Stimulated activated effector memory CD8-positive, alpha-beta T cell treated with anti-CD3 and anti-CD28 coated beads, Interleukin-12 subunit alpha, Interleukin-12 subunit beta, amount 100 ng/mL, for 72 hours (primary cell): ENCODE measurements at regions not wholly inside any gene's neighbourhood (a gene's known extent, or its start where the extent isn't known, plus 50 kb on each side); places are given as distances from the start of the nearest gene placed in this dataset.

ENCODE experiments used
- ATAC-seq: fragments of 150-1000 bp; cut with Tn5 transposase; 2 replicates; pipeline ENCODE4 v1.10.0; 2021
- DNase-seq, 2 donors: peaks; one replicate each; pipeline ENCODE4 v3.0.0; 2021 to 2022; ENCODE audit warnings: low spot score in 2 of 2
- H3K27ac Mint-ChIP-seq: one replicate; pipeline ENCODE4 v1.8.0; 2022; ENCODE audit warnings: mild to moderate bottlenecking, mixed read lengths
- H3K36me3 Mint-ChIP-seq: one replicate; pipeline ENCODE4 v1.8.0; 2022; ENCODE audit warnings: mild to moderate bottlenecking, mixed read lengths
- H3K4me1 Mint-ChIP-seq: one replicate; pipeline ENCODE4 v1.8.0; 2022; ENCODE audit warnings: mixed read lengths
- H3K4me3 Mint-ChIP-seq: one replicate; pipeline ENCODE4 v1.8.0; 2022; ENCODE audit warnings: mild to moderate bottlenecking, mixed read lengths
- H3K9me3 Mint-ChIP-seq: one replicate; pipeline ENCODE4 v1.8.0; 2022; ENCODE audit warnings: mixed read lengths

- Mint-ChIP-seq H3K36me3 (no peaks in the 10 kb centered on the region), H3K27ac (no peak overlapping the region), H3K4me3 (no peak overlapping the region), H3K4me1 (no peaks in the 10 kb centered on the region), H3K9me3 (no peaks in the 10 kb centered on the region)
- ATAC-seq, result no peak
- no peak for DNase-seq
Measured at GRCh38 chr13:73215823-73216222, 157.0 kb downstream of the KLF5 start.

DNA sequence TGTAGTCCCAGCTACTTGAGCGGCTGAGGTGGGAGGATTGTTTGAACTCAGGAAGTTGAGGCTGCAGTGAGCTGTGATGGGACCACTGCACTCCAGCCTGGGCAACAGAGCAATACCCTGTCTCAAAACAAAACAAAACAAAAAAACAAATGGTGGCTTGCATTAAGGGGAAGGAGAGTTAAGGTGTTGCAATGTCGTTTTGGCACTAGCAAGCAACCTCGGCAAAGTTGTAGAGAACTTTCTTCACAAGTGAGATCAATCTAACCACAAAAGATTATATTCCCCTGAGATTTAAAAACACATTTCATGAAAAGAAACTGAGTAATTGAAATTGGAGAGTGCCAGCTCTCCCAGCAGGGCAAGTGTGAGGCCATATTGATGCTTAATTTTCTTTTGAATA lies 153.7 kb downstream of the KLF5 start:
- Mint-ChIP-seq H3K36me3 (no peaks in the 10 kb centered on the region), H3K27ac (no peak overlapping the region), H3K4me3 (no peak overlapping the region), H3K9me3 (no peaks in the 10 kb centered on the region), H3K4me1 (no peaks in the 10 kb centered on the region)
- DNase-seq (no peak), ATAC-seq (no peak)

DNA sequence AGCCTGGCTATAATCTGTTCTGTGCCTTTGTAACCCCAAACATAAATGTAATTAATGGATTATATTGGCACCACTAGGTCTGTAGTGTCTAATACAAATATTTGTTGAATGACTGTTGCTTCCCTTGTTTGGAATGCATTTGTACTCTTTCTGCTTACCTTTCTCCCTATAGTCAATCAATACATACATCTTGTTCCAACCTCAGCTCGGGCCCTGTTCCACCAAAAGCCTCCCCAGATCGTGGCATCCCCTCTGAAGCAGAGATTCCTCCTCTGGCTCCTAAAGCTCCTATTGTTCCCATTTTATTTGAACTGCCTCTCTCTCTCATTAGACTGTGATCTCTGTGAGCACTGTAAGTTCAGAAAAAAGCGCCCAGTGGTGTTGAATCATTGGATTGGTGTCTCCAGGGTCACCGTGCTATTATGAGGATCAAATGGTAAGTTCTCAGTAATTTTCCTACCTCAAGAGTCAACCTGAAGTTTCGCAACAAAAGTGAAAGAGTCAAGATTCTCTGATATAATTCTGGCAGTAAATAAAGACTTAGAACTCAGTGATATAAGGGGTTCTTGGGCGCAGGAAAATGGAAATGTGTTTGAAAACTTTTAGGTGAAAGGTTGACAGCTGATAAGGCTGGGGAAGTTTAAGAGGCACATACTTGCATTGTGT lies 151.5 kb downstream of the KLF5 start:
- no peak for DNase-seq
- Mint-ChIP-seq H3K4me3 (no peak overlapping the region), H3K27ac (no peak overlapping the region), H3K4me1 (no peaks in the 10 kb centered on the region), H3K9me3 (no peaks in the 10 kb centered on the region), H3K36me3 (no peaks in the 10 kb centered on the region)
- no peak for ATAC-seq

- Mint-ChIP-seq H3K36me3 (no peaks in the 10 kb centered on the region), H3K27ac (no peak overlapping the region), H3K9me3 (no peaks in the 10 kb centered on the region), H3K4me3 (no peak overlapping the region), H3K4me1 (no peaks in the 10 kb centered on the region)
- ATAC-seq, result no peak
- DNase-seq, result no peak
Measured at GRCh38 chr13:73204952-73205351, 146.1 kb downstream of the KLF5 start.

DNA sequence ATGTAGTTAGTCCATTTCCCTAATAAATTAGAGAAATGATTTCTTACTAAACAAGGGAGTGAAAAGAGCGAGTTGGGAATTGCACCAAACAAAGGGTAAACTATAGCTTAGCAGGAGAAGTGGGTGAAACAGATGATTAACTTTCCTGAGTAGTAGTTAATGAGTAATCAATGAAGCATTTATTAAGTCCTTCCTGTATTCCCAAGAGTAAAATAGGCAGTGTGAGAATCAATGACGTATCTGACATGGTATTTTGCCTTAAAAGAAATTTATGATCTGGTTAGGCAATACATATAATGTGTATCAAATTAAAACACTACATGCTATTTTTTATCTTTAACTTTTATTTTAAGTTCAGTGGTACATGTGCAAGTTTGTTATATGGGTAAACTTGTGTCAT lies 142.8 kb downstream of the KLF5 start:
- no peaks in the 10 kb centered on the region for H3K36me3 Mint-ChIP-seq
- H3K27ac Mint-ChIP-seq, result no peak overlapping the region
- no peaks in the 10 kb centered on the region for H3K4me1 Mint-ChIP-seq
- no peaks in the 10 kb centered on the region for H3K9me3 Mint-ChIP-seq
- no peak overlapping the region for H3K4me3 Mint-ChIP-seq
- no peak for DNase-seq
- ATAC-seq, result no peak

DNA sequence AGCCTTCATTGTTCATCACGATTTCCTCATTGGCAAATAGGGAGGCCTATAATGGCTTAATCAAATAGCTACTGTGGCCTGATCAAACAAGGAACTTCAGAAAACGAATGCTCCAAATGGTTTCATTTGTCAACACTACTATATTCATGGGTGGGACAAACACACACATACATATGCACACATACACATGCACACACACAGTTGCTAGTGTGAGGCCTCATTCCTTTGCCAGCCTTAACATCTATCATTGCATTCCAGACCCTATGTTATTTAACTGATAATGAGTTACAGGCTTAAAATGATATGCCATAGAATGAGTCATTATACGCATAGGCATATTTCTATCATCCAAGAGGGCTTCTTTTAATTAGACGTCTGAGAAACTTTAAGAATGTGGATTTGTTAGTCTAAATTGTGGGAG lies 140.2 kb downstream of the KLF5 start:
- H3K9me3 Mint-ChIP-seq, result no peaks in the 10 kb centered on the region
- no peaks in the 10 kb centered on the region for H3K36me3 Mint-ChIP-seq
- H3K4me1 Mint-ChIP-seq, result no peaks in the 10 kb centered on the region
- no peak for ATAC-seq
- no peak overlapping the region for H3K27ac Mint-ChIP-seq
- DNase-seq, result no peak
- no peak overlapping the region for H3K4me3 Mint-ChIP-seq

DNA sequence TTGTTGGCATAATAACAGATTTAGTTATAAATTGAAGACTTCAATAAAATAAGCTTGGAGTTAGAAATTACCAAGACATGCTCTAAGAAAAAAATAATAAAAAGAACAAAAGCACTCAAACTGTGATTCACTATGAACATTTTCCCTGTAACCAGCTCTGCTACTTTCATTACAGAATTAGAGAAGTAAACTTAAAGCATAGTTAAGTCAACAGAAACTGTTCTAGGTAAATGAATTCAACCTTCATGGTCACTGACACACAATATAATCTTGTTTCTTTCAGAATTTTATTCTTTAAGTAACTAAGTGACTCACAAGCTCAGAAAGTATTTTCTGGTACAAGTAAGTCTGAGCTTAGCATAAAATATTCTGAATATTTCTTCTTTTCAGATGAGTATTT lies 136.3 kb downstream of the KLF5 start:
- Mint-ChIP-seq H3K4me3 (no peak overlapping the region), H3K27ac (no peak overlapping the region), H3K9me3 (no peaks in the 10 kb centered on the region), H3K4me1 (no peaks in the 10 kb centered on the region), H3K36me3 (no peaks in the 10 kb centered on the region)
- ATAC-seq (no peak), DNase-seq (no peak)

DNA sequence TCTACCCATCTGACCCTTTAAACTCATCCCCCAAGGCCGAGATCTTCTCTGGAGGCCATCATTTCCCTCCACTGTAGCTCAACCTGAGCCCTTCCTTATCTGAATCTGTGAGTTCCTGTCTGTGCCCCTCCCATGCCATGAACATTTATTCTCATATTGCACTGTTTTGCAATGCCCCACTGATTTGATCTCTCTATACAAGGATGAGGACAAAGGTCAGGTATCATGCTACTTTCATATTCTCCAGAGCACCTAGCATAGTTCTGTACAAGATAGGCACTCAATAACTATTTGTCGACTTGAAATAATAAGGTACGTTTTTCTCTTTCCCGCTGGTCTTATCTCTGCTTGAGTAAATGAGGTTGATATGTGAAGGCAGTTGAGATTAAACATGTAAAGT lies 135.5 kb downstream of the KLF5 start:
- DNase-seq, result no peak
- no peak for ATAC-seq
- H3K4me1 Mint-ChIP-seq, result no peaks in the 10 kb centered on the region
- no peak overlapping the region for H3K27ac Mint-ChIP-seq
- H3K4me3 Mint-ChIP-seq, result no peak overlapping the region
- H3K36me3 Mint-ChIP-seq, result no peaks in the 10 kb centered on the region
- H3K9me3 Mint-ChIP-seq, result no peaks in the 10 kb centered on the region

- no peak for DNase-seq
- Mint-ChIP-seq H3K36me3 (no peaks in the 10 kb centered on the region), H3K27ac (no peak overlapping the region), H3K9me3 (no peaks in the 10 kb centered on the region), H3K4me3 (no peak overlapping the region), H3K4me1 (no peaks in the 10 kb centered on the region)
- no peak for ATAC-seq
Measured at GRCh38 chr13:73193554-73193953, 134.7 kb downstream of the KLF5 start.

DNA sequence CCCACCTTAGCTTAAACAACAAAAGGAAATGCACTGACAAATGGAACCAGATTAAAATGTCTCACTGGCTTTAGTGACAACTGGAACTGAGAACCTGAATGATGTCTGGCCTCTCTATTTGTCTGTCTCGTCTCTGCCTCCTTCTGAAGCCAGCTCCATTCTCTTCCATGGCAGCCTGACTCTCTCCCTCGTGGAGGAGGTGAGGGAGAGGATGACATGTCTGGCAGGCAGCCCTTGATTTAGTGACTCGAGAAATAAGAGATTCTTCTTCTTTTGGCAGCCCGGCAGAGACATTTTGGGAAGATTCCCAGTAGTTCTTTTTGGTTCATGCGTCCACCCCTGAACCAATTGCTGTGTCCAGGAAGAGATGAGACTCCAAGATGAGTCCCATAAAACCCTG lies 131.7 kb downstream of the KLF5 start:
- ATAC-seq, result no peak
- Mint-ChIP-seq H3K4me1 (no peaks in the 10 kb centered on the region), H3K36me3 (no peaks in the 10 kb centered on the region), H3K4me3 (no peak overlapping the region), H3K9me3 (no peaks in the 10 kb centered on the region), H3K27ac (no peak overlapping the region)
- no peak for DNase-seq

GRCh38 chr13:73189776-73190175 lies 131.0 kb downstream of the KLF5 start:
- H3K4me3 Mint-ChIP-seq, result no peak overlapping the region
- no peak for ATAC-seq
- DNase-seq, result no peak
- H3K4me1 Mint-ChIP-seq, result no peaks in the 10 kb centered on the region
- H3K27ac Mint-ChIP-seq, result no peak overlapping the region
- H3K36me3 Mint-ChIP-seq, result no peaks in the 10 kb centered on the region
- no peaks in the 10 kb centered on the region for H3K9me3 Mint-ChIP-seq

GRCh38 chr13:73189362-73189761 lies 130.6 kb downstream of the KLF5 start:
- no peaks in the 10 kb centered on the region for H3K36me3 Mint-ChIP-seq
- ATAC-seq, result no peak
- no peak overlapping the region for H3K27ac Mint-ChIP-seq
- DNase-seq, result no peak
- no peak overlapping the region for H3K4me3 Mint-ChIP-seq
- H3K4me1 Mint-ChIP-seq, result no peaks in the 10 kb centered on the region
- no peaks in the 10 kb centered on the region for H3K9me3 Mint-ChIP-seq

GRCh38 chr13:73187106-73187505 lies 128.3 kb downstream of the KLF5 start:
- DNase-seq, result no peak

GRCh38 chr13:73179650-73180274 lies 121.0 kb downstream of the KLF5 start:
- Mint-ChIP-seq H3K4me3 (no peak overlapping the region), H3K9me3 (no peaks in the 10 kb centered on the region), H3K27ac (no peak overlapping the region), H3K4me1 (no peaks in the 10 kb centered on the region), H3K36me3 (no peaks in the 10 kb centered on the region)
- ATAC-seq (no peak), DNase-seq (no peak)

More at GRCh38 chr13:73187106-73187505, 128.3 kb downstream of the KLF5 start:
- Mint-ChIP-seq H3K36me3 (no peaks in the 10 kb centered on the region), H3K4me1 (no peaks in the 10 kb centered on the region), H3K27ac (no peak overlapping the region), H3K4me3 (no peak overlapping the region), H3K9me3 (no peaks in the 10 kb centered on the region)
- ATAC-seq, result no peak

DNA sequence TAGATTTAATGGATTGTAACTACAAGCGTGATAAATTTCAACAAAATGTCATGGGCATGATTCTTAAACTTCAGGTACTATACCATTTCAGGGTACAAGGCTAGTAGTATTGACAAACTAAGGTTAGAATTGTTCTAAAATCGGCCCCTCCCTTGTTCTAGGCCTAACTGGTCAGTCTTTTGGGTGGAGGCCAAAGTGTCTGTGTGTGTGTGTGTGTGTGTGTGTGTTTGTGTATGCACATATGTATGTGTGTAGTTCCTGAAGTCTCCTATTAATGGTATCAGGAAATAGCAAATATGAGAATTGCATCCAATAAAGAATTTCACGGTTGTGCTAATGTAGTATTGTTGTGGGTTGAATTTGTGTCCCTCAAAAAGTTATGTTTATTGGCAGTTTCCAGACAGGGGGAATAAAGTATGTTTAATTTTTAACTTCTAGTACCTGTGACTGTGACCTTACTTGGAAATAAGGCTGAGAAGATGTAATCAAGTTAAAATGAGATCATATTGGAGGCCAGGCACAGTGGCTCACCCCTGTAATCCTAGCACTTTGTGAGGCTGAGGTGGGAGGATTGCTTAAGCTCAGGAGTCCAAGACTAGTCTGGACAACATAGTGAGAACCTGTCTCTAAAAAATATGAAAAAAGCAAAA lies 119.2 kb downstream of the KLF5 start:
- ATAC-seq (no peak), DNase-seq (no peak)
- Mint-ChIP-seq H3K27ac (no peak overlapping the region), H3K36me3 (no peaks in the 10 kb centered on the region), H3K4me3 (no peak overlapping the region), H3K9me3 (no peaks in the 10 kb centered on the region), H3K4me1 (no peaks in the 10 kb centered on the region)

GRCh38 chr13:73177017-73177416 lies 118.2 kb downstream of the KLF5 start:
- no peak for ATAC-seq
- Mint-ChIP-seq H3K27ac (no peak overlapping the region), H3K4me1 (no peaks in the 10 kb centered on the region), H3K36me3 (no peaks in the 10 kb centered on the region), H3K4me3 (no peak overlapping the region), H3K9me3 (no peaks in the 10 kb centered on the region)
- no peak for DNase-seq
